HL-60 (cell line): ENCODE measurements at regions not wholly inside any gene's neighbourhood (a gene's known extent, or its start where the extent isn't known, plus 50 kb on each side); places are given as distances from the start of the nearest gene placed in this dataset.
"Not testable (repeated sequence)": the region's sequence is repeated elsewhere in the genome, so short reads cannot be mapped to it uniquely, and the experiment has no call there.

Experiments used
- DNase-seq, 2 experiments: peaks; one replicate each; pipeline ENCODE4 v3.0.0-alpha.2; 2010 to 2020; ENCODE audit warnings: low read depth in 1 of 2, low spot score in 1 of 2
- H3K27ac ChIP-seq: fragments of 250-450 bp; sonication (Bioruptor Pico); replicated peaks from 2 replicates; pipeline ENCODE4 v1.5.1; 2020; ENCODE audit warnings: mild to moderate bottlenecking, moderate library complexity
- H3K27me3 ChIP-seq: fragments of 250-450 bp; sonication (Bioruptor Pico); 2 replicates; pipeline ENCODE4 v1.5.1; 2021; ENCODE audit warnings: mild to moderate bottlenecking, moderate library complexity; ENCODE audit not compliant: insufficient read depth, poor library complexity, severe bottlenecking
- H3K4me3 ChIP-seq: replicated peaks from 2 replicates; pipeline ENCODE4 v1.5.1; 2011; ENCODE audit warnings: mild to moderate bottlenecking, control low read depth, low read length; ENCODE audit not compliant: insufficient read depth
- CTCF ChIP-seq: IDR thresholded peaks from one replicate; pipeline ENCODE4 v1.5.1; 2011; ENCODE audit warnings: low read length, control low read depth, inconsistent platforms; ENCODE audit not compliant: insufficient read depth
- GABPA ChIP-seq: IDR thresholded peaks from 2 replicates; pipeline ENCODE4 v1.6.1; 2012; ENCODE audit warnings: low read depth
- POLR2AphosphoS5 ChIP-seq: IDR thresholded peaks from 2 replicates; pipeline ENCODE4 v1.6.1; 2012; ENCODE audit warnings: low read depth
- REST ChIP-seq: IDR thresholded peaks from 2 replicates; pipeline ENCODE4 v1.6.1; 2012; ENCODE audit warnings: low read depth; ENCODE audit not compliant: insufficient replicate concordance
- SPI1 ChIP-seq: IDR thresholded peaks from 2 replicates; pipeline ENCODE4 v1.6.1; 2012; ENCODE audit warnings: low read depth, mild to moderate bottlenecking, borderline replicate concordance

- TF ChIP-seq POLR2AphosphoS5 (no peak), GABPA (no peak), REST (no peak), CTCF (no peak), SPI1 (no peak)
- no peak for DNase-seq
- Histone ChIP-seq H3K27ac (no peak overlapping the region), H3K4me3 (no peak overlapping the region), H3K27me3 (no peaks in the 10 kb centered on the region)
Observed at GRCh38 chr9:75499812-75500211, 390.7 kb upstream of the PCSK5 start.

- no peak for TF ChIP-seq POLR2AphosphoS5
- peak; percentile 79 for TF ChIP-seq SPI1
- DNase-seq = no peak
- Histone ChIP-seq H3K27me3 (no peaks in the 10 kb centered on the region), H3K4me3 (no peak overlapping the region), H3K27ac (no peak overlapping the region)
Observed at GRCh38 chr9:75500479-75500878, 390.0 kb upstream of the PCSK5 start.

GRCh38 chr9:75500940-75501339, 389.5 kb upstream of the PCSK5 start:
- H3K27ac ChIP-seq, DNase-seq, H3K27me3 ChIP-seq, H3K4me3 ChIP-seq: not testable (repeated sequence)

- no peak overlapping the region for H3K27ac ChIP-seq
- no peaks in the 10 kb centered on the region for H3K27me3 ChIP-seq
- DNase-seq = peak in 1 of 2 experiments; percentile 11
- no peak overlapping the region for H3K4me3 ChIP-seq
- TF ChIP-seq CTCF (no peak), GABPA (no peak), SPI1 (peak; percentile 53; the same call in 1 of the 2 replicates)
Observed at GRCh38 chr9:75504721-75505120, 385.8 kb upstream of the PCSK5 start.

GRCh38 chr9:75505654-75506053, 384.8 kb upstream of the PCSK5 start:
- no peaks in the 10 kb centered on the region for H3K27me3 ChIP-seq
- H3K27ac ChIP-seq = no peak overlapping the region
- no peak overlapping the region for H3K4me3 ChIP-seq
- DNase-seq = peak in 1 of 2 experiments; percentile 10
- peak; percentile 65; the same call in 1 of the 2 replicates for TF ChIP-seq SPI1
- no peak for TF ChIP-seq POLR2AphosphoS5

- no peak for TF ChIP-seq CTCF
- TF ChIP-seq REST = no peak
- TF ChIP-seq GABPA = no peak
- no peak for TF ChIP-seq POLR2AphosphoS5
- no peak for TF ChIP-seq SPI1
- DNase-seq = no peak
- Histone ChIP-seq H3K4me3 (no peak overlapping the region), H3K27ac (no peak overlapping the region), H3K27me3 (no peaks in the 10 kb centered on the region)
Observed at GRCh38 chr9:75529463-75529862, 361.0 kb upstream of the PCSK5 start.
